GM23338 (cell line): ENCODE measurements at regions not wholly inside any gene's neighbourhood (a gene's known extent, or its start where the extent isn't known, plus 50 kb on each side); places are given as distances from the start of the nearest gene placed in this dataset.

Source experiments
- ATAC-seq: fragments of 200-7000 bp; cut with Tn5 transposase; 3 replicates; pipeline ENCODE4 v1.9.1; 2020
- DNase-seq: peaks from one replicate; pipeline ENCODE4 v3.0.0-alpha.2; 2015; ENCODE audit warnings: low spot score
- H2AFZ ChIP-seq: fragments of 200-600 bp; sonication (generic); 2 replicates; pipeline ENCODE4 v1.8.0; 2016; ENCODE audit warnings: antibody characterized with exemption, mild to moderate bottlenecking, moderate library complexity
- H3F3A ChIP-seq: fragments of 200-600 bp; sonication (generic); replicated peaks from 2 replicates; pipeline ENCODE4 v1.8.0; 2017; ENCODE audit warnings: antibody characterized with exemption, mixed run types, low read depth
- H3K27ac ChIP-seq: fragments of 200-600 bp; sonication (generic); 2 replicates; pipeline ENCODE4 v1.6.1; 2016; ENCODE audit warnings: low read depth
- H3K27me3 ChIP-seq: fragments of 200-600 bp; sonication (generic); 2 replicates; pipeline ENCODE4 v1.8.0; 2016; ENCODE audit warnings: mild to moderate bottlenecking, mixed run types, moderate library complexity; ENCODE audit not compliant: insufficient read depth
- H3K36me3 ChIP-seq: fragments of 200-600 bp; sonication (generic); 2 replicates; pipeline ENCODE4 v1.8.0; 2016; ENCODE audit warnings: mild to moderate bottlenecking; ENCODE audit not compliant: insufficient read depth
- H3K4me1 ChIP-seq: fragments of 200-600 bp; sonication (generic); 2 replicates; pipeline ENCODE4 v1.8.0; 2016; ENCODE audit warnings: mild to moderate bottlenecking, moderate library complexity; ENCODE audit not compliant: insufficient read depth
- H3K4me2 ChIP-seq: fragments of 200-600 bp; sonication (generic); 2 replicates; pipeline ENCODE4 v1.7.1; 2017; ENCODE audit warnings: mixed run types
- H3K4me3 ChIP-seq: fragments of 200-600 bp; sonication (generic); 2 replicates; pipeline ENCODE4 v1.6.1; 2016; ENCODE audit warnings: mixed run types
- H3K79me2 ChIP-seq: fragments of 200-600 bp; sonication (generic); replicated peaks from 2 replicates; pipeline ENCODE4 v1.8.0; 2017; ENCODE audit warnings: mild to moderate bottlenecking; ENCODE audit not compliant: insufficient read depth
- H3K9me2 ChIP-seq: fragments of 200-600 bp; sonication (generic); 2 replicates; pipeline ENCODE4 v1.8.0; 2017; ENCODE audit not compliant: insufficient read depth
- H4K20me1 ChIP-seq: fragments of 200-600 bp; sonication (generic); replicated peaks from 2 replicates; pipeline ENCODE4 v1.8.0; 2017; ENCODE audit warnings: mild to moderate bottlenecking; ENCODE audit not compliant: insufficient read depth
- H3K27ac Mint-ChIP-seq: 2 replicates; pipeline ENCODE4 v1.8.0; 2020; ENCODE audit warnings: inconsistent platforms, mild to moderate bottlenecking, moderate library complexity, mixed read lengths
- H3K27me3 Mint-ChIP-seq: 3 replicates; pipeline ENCODE4 v1.8.0; 2022; ENCODE audit warnings: low read depth, mild to moderate bottlenecking, moderate library complexity, mixed read lengths, inconsistent platforms; ENCODE audit not compliant: insufficient read depth, poor library complexity
- H3K36me3 Mint-ChIP-seq: 3 replicates; pipeline ENCODE4 v1.8.0; 2021; ENCODE audit warnings: low read depth, mild to moderate bottlenecking, inconsistent platforms, moderate library complexity, mixed read lengths
- H3K4me1 Mint-ChIP-seq: 3 replicates; pipeline ENCODE4 v1.8.0; 2020; ENCODE audit warnings: mild to moderate bottlenecking, inconsistent platforms, mixed read lengths
- H3K4me3 Mint-ChIP-seq: 3 replicates; pipeline ENCODE4 v1.8.0; 2021; ENCODE audit warnings: moderate library complexity, mild to moderate bottlenecking, inconsistent platforms, mixed read lengths
- H3K9me3 Mint-ChIP-seq: 3 replicates; pipeline ENCODE4 v1.8.0; 2020; ENCODE audit warnings: moderate library complexity, mild to moderate bottlenecking, inconsistent platforms, mixed read lengths
- CREB1 ChIP-seq: fragments of 250-450 bp; sonication (Bioruptor Pico); IDR thresholded peaks from 2 replicates; pipeline ENCODE4 v1.5.0; 2020; ENCODE audit warnings: low read depth, mild to moderate bottlenecking, moderate library complexity
- CTCF ChIP-seq, 2 experiments: fragments of 200-600 bp in 1 of 2; sonication (generic) in 1 of 2; conservative IDR thresholded peaks; 2 replicates each; pipeline versions ENCODE4 v1.5.1 to v1.6.1; 2016 to 2017; ENCODE audit warnings: antibody characterized with exemption in 2 of 2, low read depth in 2 of 2, mild to moderate bottlenecking in 2 of 2, moderate library complexity in 1 of 2
- NANOG ChIP-seq: IDR thresholded peaks from 2 replicates; pipeline ENCODE4 v1.6.1; 2016; ENCODE audit warnings: antibody characterized with exemption, borderline replicate concordance
- POLR2AphosphoS5 ChIP-seq: IDR thresholded peaks from 2 replicates; pipeline ENCODE4 v1.6.1; 2016; ENCODE audit warnings: antibody characterized with exemption, low read depth
- REST ChIP-seq: IDR thresholded peaks from one replicate; pipeline ENCODE4 v1.6.1; 2018; ENCODE audit warnings: antibody characterized with exemption; ENCODE audit not compliant: unreplicated experiment
- STAT1 ChIP-seq: IDR thresholded peaks from one replicate; pipeline ENCODE4 v1.6.1; 2016; ENCODE audit warnings: antibody characterized with exemption; ENCODE audit not compliant: unreplicated experiment
- ZNF114 ChIP-seq: fragments of 250-450 bp; sonication (Bioruptor Pico); IDR thresholded peaks from 2 replicates; pipeline ENCODE4 v1.5.0; 2020; ENCODE audit warnings: mild to moderate bottlenecking, moderate library complexity
- ZNF331 ChIP-seq: fragments of 250-450 bp; sonication (Bioruptor Pico); IDR thresholded peaks from 2 replicates; pipeline ENCODE4 v1.5.0; 2020; ENCODE audit warnings: low read depth, mild to moderate bottlenecking, moderate library complexity
- ZNF462 ChIP-seq: fragments of 250-450 bp; sonication (Bioruptor Pico); IDR thresholded peaks from 2 replicates; pipeline ENCODE4 v1.5.0; 2020; ENCODE audit warnings: mild to moderate bottlenecking, moderate library complexity

- TF ChIP-seq REST = no peak
- TF ChIP-seq ZNF114 (CRISPR knock-in tag) = no peak
- TF ChIP-seq POLR2AphosphoS5 = no peak
- no peak for TF ChIP-seq ZNF331 (CRISPR knock-in tag)
- no peak for TF ChIP-seq CREB1 (CRISPR knock-in tag)
Observed at GRCh38 chr3:76866729-76867408, 173.0 kb upstream of the ROBO2 start (continued).

- no peak overlapping the region for H3K27ac ChIP-seq
- H3K79me2 ChIP-seq = no peaks in the 10 kb centered on the region
- no peaks in the 10 kb centered on the region for H3K27me3 ChIP-seq
- Mint-ChIP-seq H3K9me3 (no peaks in the 10 kb centered on the region), H3K4me1 (peaks cover 3% of the 10 kb centered on the region; the same call in 1 of the 3 replicates), H3K36me3 (no peaks in the 10 kb centered on the region), H3K27ac (no peak overlapping the region), H3K4me3 (no peak overlapping the region), H3K27me3 (no peaks in the 10 kb centered on the region)
- H4K20me1 ChIP-seq = no peaks in the 10 kb centered on the region
- DNase-seq (no peak), ATAC-seq (no peak)
- no peak overlapping the region for H3K4me3 ChIP-seq
- no peaks in the 10 kb centered on the region for H3F3A ChIP-seq
- H2AFZ ChIP-seq = no peak overlapping the region
- H3K9me2 ChIP-seq = no peaks in the 10 kb centered on the region
- H3K4me2 ChIP-seq = no peak overlapping the region
- no peaks in the 10 kb centered on the region for H3K36me3 ChIP-seq
- H3K4me1 ChIP-seq = no peaks in the 10 kb centered on the region
- TF ChIP-seq POLR2AphosphoS5 = no peak
- no peak for TF ChIP-seq CTCF (conservative IDR thresholded peaks at IDR 0.05; ENCODE audit: low read depth in 2 of 2)
- no peak for TF ChIP-seq ZNF331 (CRISPR knock-in tag)
- TF ChIP-seq CREB1 (CRISPR knock-in tag) = no peak
- no peak for TF ChIP-seq STAT1
- no peak for TF ChIP-seq NANOG
- no peak for TF ChIP-seq ZNF462 (CRISPR knock-in tag)
- TF ChIP-seq ZNF114 (CRISPR knock-in tag) = no peak
Observed at GRCh38 chr3:76869726-76870384, 170.0 kb upstream of the ROBO2 start.
